ENCODE measurements at regions not wholly inside any gene's neighbourhood (a gene's known extent, or its start where the extent isn't known, plus 50 kb on each side); places are given as distances from the start of the nearest gene placed in this dataset.

GRCh38 chr5:51806677-51807076, 423.4 kb downstream of the ISL1 start:
- TF ChIP-seq CTCF (IDR thresholded peaks at IDR 0.05; ENCODE audit: control extremely low read depth in 1 of 3, insufficient read depth in 1 of 3, low read depth in 1 of 3, low read length in 3 of 3) (no peak), CREB1 (IDR thresholded peaks at IDR 0.05) (no peak), RBBP5 (IDR thresholded peaks at IDR 0.05; ENCODE audit: borderline replicate concordance, low read depth, low read length) (no peak), SP1 (IDR thresholded peaks at IDR 0.05; ENCODE audit: low read depth, low read length) (no peak), SRF (IDR thresholded peaks at IDR 0.05; ENCODE audit: low read depth, low read length) (no peak), EP300 (IDR thresholded peaks at IDR 0.05; ENCODE audit: borderline replicate concordance in 1 of 2, low read depth in 2 of 2, low read length in 2 of 2) (no peak), E2F6 (IDR thresholded peaks at IDR 0.05) (no peak), NANOG (IDR thresholded peaks at IDR 0.05; ENCODE audit: insufficient read depth, low read depth, low read length, poor library complexity, severe bottlenecking) (no peak), SIX5 (IDR thresholded peaks at IDR 0.05; ENCODE audit: low read depth, low read length) (no peak), RAD21 (IDR thresholded peaks at IDR 0.05 in 1 of 2, conservative IDR thresholded peaks at IDR 0.05 in 1 of 2; ENCODE audit: low read depth in 2 of 2, low read length in 2 of 2) (no peak), BRCA1 (IDR thresholded peaks at IDR 0.05; ENCODE audit: low read depth, low read length) (no peak), HDAC6 (IDR thresholded peaks at IDR 0.05; ENCODE audit: low read depth, low read length) (no peak), JUN (IDR thresholded peaks at IDR 0.05; ENCODE audit: low read depth, low read length) (no peak)
